ENCODE measurements at regions not wholly inside any gene's neighbourhood (a gene's known extent, or its start where the extent isn't known, plus 50 kb on each side); places are given as distances from the start of the nearest gene placed in this dataset.

DNA sequence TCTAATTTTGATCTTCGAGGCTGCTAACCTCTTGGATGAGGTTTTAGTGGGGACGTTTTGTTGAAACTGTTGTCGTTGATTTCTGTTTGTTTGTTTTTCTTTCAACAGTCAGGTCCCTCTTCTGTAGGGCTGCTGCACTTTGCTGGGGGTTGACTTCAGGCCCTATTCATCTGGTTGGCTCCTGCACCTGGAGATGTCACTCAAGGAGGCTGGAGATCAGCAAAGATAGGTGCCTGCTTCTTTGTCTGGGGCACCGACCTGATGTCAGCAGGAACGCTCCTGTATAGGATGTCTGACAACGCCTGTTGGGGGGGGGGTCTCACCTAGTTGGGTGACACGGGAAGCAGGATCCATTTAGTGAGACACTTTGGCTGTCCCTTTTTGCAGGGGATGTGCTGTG is 915.6 kb upstream of the CHAC2 start:
- intact Hi-C loops (cut with DNase I; ENCODE audit: low total_unique reads): no loop called here
- Histone ChIP-seq H3K27ac (no peak overlapping the region), H3K9me3 (no peaks in the 10 kb centered on the region), H3K4me3 (no peak overlapping the region), H3K27me3 (no peaks in the 10 kb centered on the region), H3K36me3 (no peaks in the 10 kb centered on the region), H3K4me1 (no peaks in the 10 kb centered on the region)
- TF ChIP-seq, protein P1, sequence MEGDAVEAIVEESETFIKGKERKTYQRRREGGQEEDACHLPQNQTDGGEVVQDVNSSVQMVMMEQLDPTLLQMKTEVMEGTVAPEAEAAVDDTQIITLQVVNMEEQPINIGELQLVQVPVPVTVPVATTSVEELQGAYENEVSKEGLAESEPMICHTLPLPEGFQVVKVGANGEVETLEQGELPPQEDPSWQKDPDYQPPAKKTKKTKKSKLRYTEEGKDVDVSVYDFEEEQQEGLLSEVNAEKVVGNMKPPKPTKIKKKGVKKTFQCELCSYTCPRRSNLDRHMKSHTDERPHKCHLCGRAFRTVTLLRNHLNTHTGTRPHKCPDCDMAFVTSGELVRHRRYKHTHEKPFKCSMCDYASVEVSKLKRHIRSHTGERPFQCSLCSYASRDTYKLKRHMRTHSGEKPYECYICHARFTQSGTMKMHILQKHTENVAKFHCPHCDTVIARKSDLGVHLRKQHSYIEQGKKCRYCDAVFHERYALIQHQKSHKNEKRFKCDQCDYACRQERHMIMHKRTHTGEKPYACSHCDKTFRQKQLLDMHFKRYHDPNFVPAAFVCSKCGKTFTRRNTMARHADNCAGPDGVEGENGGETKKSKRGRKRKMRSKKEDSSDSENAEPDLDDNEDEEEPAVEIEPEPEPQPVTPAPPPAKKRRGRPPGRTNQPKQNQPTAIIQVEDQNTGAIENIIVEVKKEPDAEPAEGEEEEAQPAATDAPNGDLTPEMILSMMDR (IDR thresholded peaks at IDR 0.05): no peak
- no peak for TF ChIP-seq POLR2A (IDR thresholded peaks at IDR 0.05)
- no peak for DNase-seq

DNA sequence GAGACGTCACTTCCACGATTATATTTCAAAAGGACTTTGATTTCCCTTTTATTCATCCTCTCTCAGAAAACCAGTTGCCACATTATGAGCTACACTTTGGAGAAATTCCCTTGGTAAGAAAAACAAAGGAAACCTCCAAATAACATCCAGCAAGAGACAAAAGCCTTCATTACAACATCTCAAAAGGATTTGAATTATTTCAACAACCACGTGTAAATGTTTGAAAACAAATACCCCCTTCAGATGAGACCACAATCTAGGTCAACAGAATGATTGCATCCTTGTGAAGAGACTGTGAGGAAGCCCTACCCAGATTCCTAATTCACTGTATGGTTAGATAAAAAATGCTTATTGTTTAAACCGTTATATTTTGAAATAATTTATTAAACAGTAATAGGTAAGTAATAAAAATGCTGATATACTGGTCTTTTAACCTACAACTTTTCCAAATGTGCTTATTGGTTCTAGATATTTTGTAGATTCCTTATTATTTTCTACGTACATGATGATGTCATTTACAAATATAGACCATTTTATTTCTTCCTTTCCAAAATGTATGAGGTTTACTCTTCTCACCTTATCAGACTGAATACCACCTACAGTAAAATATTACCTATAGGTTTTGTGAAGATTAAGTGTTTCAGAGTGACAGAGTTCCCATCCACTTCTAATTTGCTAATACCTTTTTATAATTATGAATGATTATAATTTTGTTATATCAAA is 922.7 kb upstream of the CHAC2 start:
- no peak for TF ChIP-seq POLR2A (IDR thresholded peaks at IDR 0.05)
- Histone ChIP-seq H3K4me3 (no peak overlapping the region), H3K36me3 (no peaks in the 10 kb centered on the region), H3K27me3 (no peaks in the 10 kb centered on the region), H3K27ac (no peak overlapping the region), H3K9me3 (no peaks in the 10 kb centered on the region), H3K4me1 (no peaks in the 10 kb centered on the region)
- DNase-seq: no peak
- intact Hi-C loops (cut with DNase I; ENCODE audit: low total_unique reads): no loop called here

DNA sequence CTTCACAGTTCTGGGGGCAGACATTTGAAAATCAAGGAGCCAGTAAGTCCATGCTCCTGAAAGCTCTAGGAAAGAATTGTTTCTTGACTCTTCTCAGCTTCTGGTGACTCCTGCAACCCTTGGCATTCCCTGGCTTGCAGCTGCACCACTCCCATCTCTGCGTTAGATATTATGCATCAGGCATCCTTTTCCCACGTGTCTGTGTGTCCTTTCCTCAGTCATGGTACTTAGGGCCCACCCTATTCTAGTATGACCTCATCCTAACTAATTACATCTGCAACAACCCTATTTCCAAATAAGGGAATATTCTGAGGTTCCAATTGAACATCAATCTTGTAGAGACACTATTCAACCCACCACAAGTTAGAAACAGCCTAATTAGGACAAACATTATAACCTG is 931.7 kb upstream of the CHAC2 start:
- H3K27ac ChIP-seq: no peak overlapping the region
- H3K27me3 ChIP-seq: no peaks in the 10 kb centered on the region
- no peaks in the 10 kb centered on the region for H3K9me3 ChIP-seq
- TF ChIP-seq, protein P1 (IDR thresholded peaks at IDR 0.05): no peak
- TF ChIP-seq POLR2A (IDR thresholded peaks at IDR 0.05): no peak
- no peaks in the 10 kb centered on the region for H3K36me3 ChIP-seq
- intact Hi-C loops (cut with DNase I; ENCODE audit: low total_unique reads): no loop called here
- no peak overlapping the region for H3K4me3 ChIP-seq
- no peak for DNase-seq
- H3K4me1 ChIP-seq: no peaks in the 10 kb centered on the region

DNA sequence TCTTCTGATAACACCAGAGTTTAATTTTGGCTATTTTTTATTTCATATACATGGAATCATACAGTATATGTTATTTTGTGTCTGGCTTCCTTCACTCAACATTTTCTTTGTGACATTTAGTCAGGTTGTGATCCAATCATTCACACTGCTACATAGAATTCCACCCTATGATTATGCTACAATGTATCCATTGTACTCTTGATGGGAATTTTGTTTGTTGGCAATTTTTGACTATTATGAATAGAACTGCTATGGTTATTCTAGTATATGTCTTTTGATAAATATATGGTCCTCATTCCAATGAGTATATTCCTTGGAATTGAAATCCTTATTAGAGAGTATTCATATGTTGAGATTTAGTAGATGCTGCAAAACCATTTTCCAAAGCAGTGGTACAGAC is 936.4 kb upstream of the CHAC2 start:
- TF ChIP-seq, protein P1 (IDR thresholded peaks at IDR 0.05): no peak
- TF ChIP-seq POLR2A (IDR thresholded peaks at IDR 0.05): no peak
- no peaks in the 10 kb centered on the region for H3K4me1 ChIP-seq
- H3K9me3 ChIP-seq: no peaks in the 10 kb centered on the region
- H3K27me3 ChIP-seq: no peaks in the 10 kb centered on the region
- no peak for DNase-seq
- no peak overlapping the region for H3K27ac ChIP-seq
- H3K4me3 ChIP-seq: no peak overlapping the region
- H3K36me3 ChIP-seq: no peaks in the 10 kb centered on the region
- intact Hi-C loops (cut with DNase I; ENCODE audit: low total_unique reads): no loop called here

DNA sequence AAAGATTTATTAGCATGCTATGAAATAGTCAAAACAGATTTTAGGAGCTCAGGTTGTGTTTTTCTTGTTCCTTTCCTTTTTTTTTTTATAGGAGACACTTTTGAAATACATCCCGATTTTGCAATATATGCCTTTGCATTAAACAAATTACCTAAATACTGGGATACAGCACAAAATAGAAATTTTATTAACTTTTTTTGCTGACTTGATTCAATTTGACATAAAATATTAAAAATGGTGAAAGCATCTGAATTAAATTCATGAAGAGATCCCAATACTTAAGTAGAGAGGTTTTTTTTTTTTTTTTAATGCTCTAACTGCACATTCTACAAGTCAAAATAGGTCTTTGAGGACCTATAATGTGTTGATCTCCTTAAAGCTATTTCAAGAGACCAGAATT is 939.5 kb upstream of the CHAC2 start:
- Histone ChIP-seq H3K27ac (no peak overlapping the region), H3K4me3 (no peak overlapping the region), H3K4me1 (no peaks in the 10 kb centered on the region), H3K27me3 (no peaks in the 10 kb centered on the region), H3K9me3 (no peaks in the 10 kb centered on the region), H3K36me3 (no peaks in the 10 kb centered on the region)
- TF ChIP-seq, protein P1 (IDR thresholded peaks at IDR 0.05): no peak
- no peak for TF ChIP-seq POLR2A (IDR thresholded peaks at IDR 0.05)
- no peak for DNase-seq
- intact Hi-C loops (cut with DNase I; ENCODE audit: low total_unique reads): no loop called here

DNA sequence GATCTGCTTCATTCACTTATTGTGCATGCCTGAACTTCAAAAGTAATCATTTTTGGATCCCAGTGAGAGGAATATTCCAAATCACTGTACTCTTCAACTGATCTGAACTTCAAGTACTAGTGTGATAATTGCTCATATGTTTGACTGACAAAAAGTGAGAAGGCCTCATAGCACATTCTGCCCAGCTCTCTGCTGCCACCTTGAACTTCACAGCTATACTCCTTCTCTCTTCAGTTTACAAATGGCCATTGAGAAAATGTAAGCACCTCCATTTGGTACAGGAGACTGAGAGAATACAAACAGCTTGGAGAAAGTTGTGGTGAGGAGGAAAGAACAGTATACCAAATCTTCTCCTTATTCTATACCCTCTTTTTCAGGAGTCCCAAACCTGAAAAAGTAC is 946.0 kb upstream of the CHAC2 start:
- TF ChIP-seq, protein P1 (IDR thresholded peaks at IDR 0.05): no peak
- no peak for TF ChIP-seq POLR2A (IDR thresholded peaks at IDR 0.05)
- Histone ChIP-seq H3K36me3 (no peaks in the 10 kb centered on the region), H3K9me3 (no peaks in the 10 kb centered on the region), H3K4me3 (no peak overlapping the region), H3K27me3 (no peaks in the 10 kb centered on the region), H3K27ac (no peak overlapping the region), H3K4me1 (no peaks in the 10 kb centered on the region)
- no peak for DNase-seq
- intact Hi-C loops (cut with DNase I; ENCODE audit: low total_unique reads): no loop called here
